Tibial artery (tissue), 4 donors: ENCODE measurements at regions not wholly inside any gene's neighbourhood (a gene's known extent, or its start where the extent isn't known, plus 50 kb on each side); places are given as distances from the start of the nearest gene placed in this dataset.

Experiments
- DNase-seq, 2 donors: peaks; one replicate each; pipeline ENCODE4 v3.0.0-alpha.2; 2019
- H3K27ac ChIP-seq, 2 donors: fragments of 200-600 bp; sonication (generic) in 1 of 2; 1 replicate in 1 of 2; 2 replicates in 1 of 2; pipeline ENCODE4 v1.5.1; 2018 to 2019; ENCODE audit warnings: mild to moderate bottlenecking in 1 of 2
- H3K27me3 ChIP-seq, 2 donors: fragments of 200-600 bp; sonication (generic) in 1 of 2; one replicate each; pipeline versions ENCODE4 v1.5.1 to v1.6.0; 2016 to 2019
- H3K36me3 ChIP-seq, 3 donors: fragments of 200-600 bp; sonication (generic) in 2 of 3; one replicate each; pipeline ENCODE4 v1.5.1; 2016 to 2019; ENCODE audit warnings: mild to moderate bottlenecking in 2 of 3
- H3K4me1 ChIP-seq, 4 donors: fragments of 200-600 bp; sonication (generic) in 2 of 4; 1 replicate in 3 of 4; 2 replicates in 1 of 4; pipeline ENCODE4 v1.5.1; 2016 to 2019
- H3K4me3 ChIP-seq, 2 donors: fragments of 200-600 bp; sonication (generic) in 1 of 2; 1 replicate in 1 of 2; 2 replicates in 1 of 2; pipeline ENCODE4 v1.5.1; 2018 to 2019; ENCODE audit warnings: mild to moderate bottlenecking in 2 of 2
- H3K9me3 ChIP-seq, 3 donors: fragments of 200-600 bp; sonication (generic) in 1 of 3; one replicate each; pipeline ENCODE4 v1.5.1; 2016 to 2019
- intact Hi-C: fragments of 100-400 bp; cut with DNase I; formaldehyde crosslinking; loops from one replicate; pipeline ENCODE4 v1.15.0; 2023; ENCODE audit warnings: low total_unique reads
- TF ChIP-seq, protein P1 (sequence below), 2 experiments: fragments of 200-600 bp in 1 of 2; fragments of 450-650 bp in 1 of 2; IDR thresholded peaks; one replicate each; pipeline ENCODE4 v1.5.1; 2017 to 2019; ENCODE audit warnings: antibody characterized with exemption in 2 of 2, mild to moderate bottlenecking in 1 of 2, moderate library complexity in 1 of 2

DNA sequence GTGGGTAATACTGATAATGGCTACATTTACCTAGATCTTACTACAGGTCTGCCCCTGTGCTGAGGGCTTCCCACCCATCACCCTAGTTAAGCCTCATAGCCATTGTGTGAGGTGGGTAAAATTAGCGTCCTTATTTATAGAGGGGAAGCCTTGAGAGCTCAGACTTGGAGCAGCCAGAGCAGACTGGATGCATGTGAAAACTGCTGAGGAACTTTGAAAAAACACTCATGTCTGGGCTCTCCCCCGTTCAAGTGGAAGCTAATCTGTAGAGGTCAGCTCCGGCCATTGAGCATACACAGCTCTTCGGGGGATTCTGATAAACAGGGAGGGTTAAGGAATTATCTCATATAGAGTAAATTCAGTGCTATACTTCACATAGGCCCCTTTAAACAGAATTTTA is 389.7 kb downstream of the RPS6KC1 start:
- intact Hi-C loops, result no loop called here
- no peaks in the 10 kb centered on the region for H3K9me3 ChIP-seq
- no peaks in the 10 kb centered on the region for H3K36me3 ChIP-seq
- TF ChIP-seq, protein P1, sequence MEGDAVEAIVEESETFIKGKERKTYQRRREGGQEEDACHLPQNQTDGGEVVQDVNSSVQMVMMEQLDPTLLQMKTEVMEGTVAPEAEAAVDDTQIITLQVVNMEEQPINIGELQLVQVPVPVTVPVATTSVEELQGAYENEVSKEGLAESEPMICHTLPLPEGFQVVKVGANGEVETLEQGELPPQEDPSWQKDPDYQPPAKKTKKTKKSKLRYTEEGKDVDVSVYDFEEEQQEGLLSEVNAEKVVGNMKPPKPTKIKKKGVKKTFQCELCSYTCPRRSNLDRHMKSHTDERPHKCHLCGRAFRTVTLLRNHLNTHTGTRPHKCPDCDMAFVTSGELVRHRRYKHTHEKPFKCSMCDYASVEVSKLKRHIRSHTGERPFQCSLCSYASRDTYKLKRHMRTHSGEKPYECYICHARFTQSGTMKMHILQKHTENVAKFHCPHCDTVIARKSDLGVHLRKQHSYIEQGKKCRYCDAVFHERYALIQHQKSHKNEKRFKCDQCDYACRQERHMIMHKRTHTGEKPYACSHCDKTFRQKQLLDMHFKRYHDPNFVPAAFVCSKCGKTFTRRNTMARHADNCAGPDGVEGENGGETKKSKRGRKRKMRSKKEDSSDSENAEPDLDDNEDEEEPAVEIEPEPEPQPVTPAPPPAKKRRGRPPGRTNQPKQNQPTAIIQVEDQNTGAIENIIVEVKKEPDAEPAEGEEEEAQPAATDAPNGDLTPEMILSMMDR (IDR thresholded peaks at IDR 0.05), result no peak
- peaks cover 0 to 4% of the 10 kb centered on the region in 2 donors for H3K27me3 ChIP-seq
- no peak overlapping the region for H3K27ac ChIP-seq
- no peak for DNase-seq
- H3K4me1 ChIP-seq, result no peaks in the 10 kb centered on the region
- H3K4me3 ChIP-seq, result no peak overlapping the region

DNA sequence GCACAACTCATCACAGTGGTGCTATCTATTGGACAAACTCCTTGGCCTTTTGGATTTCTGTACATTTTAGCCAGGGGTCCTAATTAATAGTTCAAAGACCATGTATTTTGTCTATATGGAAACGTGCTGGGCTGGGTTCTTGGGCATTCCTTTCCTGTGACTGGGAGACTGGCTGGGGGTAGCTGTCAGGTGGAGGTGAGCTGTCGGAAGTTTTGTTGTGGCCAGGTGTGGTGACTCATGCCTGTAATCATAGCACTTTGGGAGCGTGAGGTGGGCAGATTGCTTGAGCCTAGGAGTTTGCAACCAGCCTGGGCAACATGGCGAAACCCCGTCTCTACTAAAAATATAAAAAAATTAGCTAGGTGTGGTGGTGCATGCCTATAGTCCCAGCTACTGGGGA is 392.4 kb downstream of the RPS6KC1 start:
- no peaks in the 10 kb centered on the region for H3K36me3 ChIP-seq
- intact Hi-C loops, result no loop called here
- no peaks in the 10 kb centered on the region for H3K9me3 ChIP-seq
- H3K27ac ChIP-seq, result no peak overlapping the region
- H3K27me3 ChIP-seq, result peaks cover 0 to 6% of the 10 kb centered on the region in 2 donors
- no peak overlapping the region for H3K4me3 ChIP-seq
- TF ChIP-seq, protein P1 (IDR thresholded peaks at IDR 0.05), result no peak
- H3K4me1 ChIP-seq, result no peaks in the 10 kb centered on the region
- no peak for DNase-seq

DNA sequence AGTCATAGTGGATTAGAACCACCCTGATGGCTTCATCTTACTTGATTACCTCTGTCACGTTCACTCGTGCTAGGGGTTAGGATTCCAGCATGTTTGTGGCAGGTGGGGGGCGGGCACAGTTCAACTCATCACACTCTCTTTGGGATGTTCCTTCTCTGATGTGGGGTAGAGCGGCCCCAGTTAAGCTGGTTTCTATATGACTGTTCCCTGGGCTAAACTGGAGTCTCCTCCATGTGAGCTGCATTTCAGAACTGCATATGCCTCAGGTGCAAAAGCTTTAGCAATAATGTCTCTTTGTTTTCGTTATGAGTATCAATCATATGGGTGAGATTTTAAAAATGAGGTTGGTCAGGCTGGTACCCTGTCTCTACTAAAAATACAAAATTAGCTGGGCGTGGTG is 393.2 kb downstream of the RPS6KC1 start:
- H3K4me3 ChIP-seq, result no peak overlapping the region
- intact Hi-C loops, result no loop called here
- no peaks in the 10 kb centered on the region for H3K4me1 ChIP-seq
- H3K9me3 ChIP-seq, result no peaks in the 10 kb centered on the region
- TF ChIP-seq, protein P1 (IDR thresholded peaks at IDR 0.05), result no peak
- no peak for DNase-seq
- no peaks in the 10 kb centered on the region for H3K36me3 ChIP-seq
- peaks cover 0 to 9% of the 10 kb centered on the region in 2 donors for H3K27me3 ChIP-seq
- no peak overlapping the region for H3K27ac ChIP-seq

DNA sequence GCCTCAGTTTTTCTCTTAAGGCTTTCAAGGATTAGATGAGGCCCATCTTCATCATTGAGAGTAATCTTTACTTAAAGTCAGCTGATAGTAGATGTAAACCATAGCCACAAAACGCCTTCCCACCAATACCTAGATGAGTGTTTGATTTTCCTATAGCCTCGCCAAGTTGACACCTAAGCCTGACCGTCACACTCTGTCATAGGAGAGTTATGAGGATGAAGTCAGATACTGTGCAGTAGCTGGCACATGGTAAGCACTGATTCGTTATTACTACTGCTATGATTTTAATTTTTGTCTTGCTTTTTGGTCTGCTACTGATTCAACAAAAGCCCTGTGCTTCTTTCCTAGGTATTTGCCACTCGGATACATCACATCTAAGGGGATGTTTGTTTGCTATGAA is 395.5 kb downstream of the RPS6KC1 start:
- H3K27ac ChIP-seq, result no peak overlapping the region
- no peak overlapping the region for H3K4me3 ChIP-seq
- no peak for DNase-seq
- H3K27me3 ChIP-seq, result peaks cover 0 to 13% of the 10 kb centered on the region in 2 donors
- H3K9me3 ChIP-seq, result no peaks in the 10 kb centered on the region
- TF ChIP-seq, protein P1 (IDR thresholded peaks at IDR 0.05), result no peak
- no peaks in the 10 kb centered on the region for H3K36me3 ChIP-seq
- intact Hi-C loops, result no loop called here
- H3K4me1 ChIP-seq, result no peaks in the 10 kb centered on the region

DNA sequence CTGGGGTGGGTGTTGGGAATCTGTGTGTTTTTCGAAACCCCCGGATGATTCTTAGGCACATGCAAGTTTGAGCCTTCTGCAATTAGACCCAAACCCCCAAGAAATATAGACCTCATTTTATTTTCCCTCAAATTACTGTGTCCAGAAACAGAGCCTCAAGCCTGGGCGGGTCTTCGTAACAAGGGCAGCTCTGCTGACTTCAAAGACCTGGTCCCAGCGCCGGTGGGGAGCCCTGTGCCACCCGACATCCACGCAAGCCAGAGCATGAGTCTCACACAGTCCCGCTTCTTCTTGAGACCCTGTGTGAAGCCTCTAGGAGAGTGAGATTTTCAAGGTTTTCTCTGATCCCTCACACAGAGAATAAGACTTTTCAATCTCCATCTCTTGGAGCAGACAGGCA is 397.3 kb downstream of the RPS6KC1 start:
- no peak overlapping the region for H3K27ac ChIP-seq
- TF ChIP-seq, protein P1 (IDR thresholded peaks at IDR 0.05), result no peak
- H3K27me3 ChIP-seq, result peaks cover 0 to 13% of the 10 kb centered on the region in 2 donors
- H3K36me3 ChIP-seq, result no peaks in the 10 kb centered on the region
- H3K4me1 ChIP-seq, result no peaks in the 10 kb centered on the region
- H3K9me3 ChIP-seq, result no peaks in the 10 kb centered on the region
- DNase-seq, result no peak
- no peak overlapping the region for H3K4me3 ChIP-seq
- intact Hi-C loops, result no loop called here

DNA sequence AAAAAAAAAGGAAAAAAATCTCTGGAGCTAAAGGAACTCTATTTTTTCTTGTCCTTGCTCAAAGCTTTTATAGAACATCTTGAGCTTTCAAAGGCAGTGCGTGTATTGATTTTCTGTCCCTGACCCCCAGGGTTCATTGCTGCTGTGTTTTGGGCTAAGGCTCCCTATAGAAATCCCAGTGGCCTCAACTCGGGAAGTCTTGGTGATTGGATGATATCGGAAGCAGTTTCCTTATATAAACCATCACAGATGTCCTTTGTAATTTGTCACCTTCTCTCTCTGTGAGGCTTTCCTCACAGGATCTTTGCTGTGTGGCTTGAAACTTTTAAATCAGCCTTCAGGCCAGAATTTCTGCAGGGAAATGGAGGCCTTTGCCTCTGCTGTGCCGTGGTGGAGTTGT is 397.7 kb downstream of the RPS6KC1 start:
- H3K27ac ChIP-seq, result no peak overlapping the region
- H3K4me1 ChIP-seq, result no peaks in the 10 kb centered on the region
- intact Hi-C loops, result no loop called here
- peaks cover 0 to 13% of the 10 kb centered on the region in 2 donors for H3K27me3 ChIP-seq
- no peak for DNase-seq
- no peak overlapping the region for H3K4me3 ChIP-seq
- TF ChIP-seq, protein P1 (IDR thresholded peaks at IDR 0.05), result no peak
- no peaks in the 10 kb centered on the region for H3K9me3 ChIP-seq
- no peaks in the 10 kb centered on the region for H3K36me3 ChIP-seq
